ENCODE measurements at regions not wholly inside any gene's neighbourhood (a gene's known extent, or its start where the extent isn't known, plus 50 kb on each side); places are given as distances from the start of the nearest gene placed in this dataset.
A peak's percentile ranks its signal among the peaks of the same experiment; 100 is the strongest.

- TF ChIP-seq ZNF264 (CRISPR knock-in tag; IDR thresholded peaks at IDR 0.05) (0 out of 2 replicates have a peak, but pooled peaks have one; percentile 0), ATF4 (CRISPR knock-in tag; IDR thresholded peaks at IDR 0.05) (no peak), ZNF607 (CRISPR knock-in tag; IDR thresholded peaks at IDR 0.05; ENCODE audit: borderline replicate concordance) (no peak), ZNF24 (IDR thresholded peaks at IDR 0.05) (peak; percentile 79), SAP130 (CRISPR knock-in tag; IDR thresholded peaks at IDR 0.05; ENCODE audit: low read depth) (peak; percentile 21; the same call in 1 of the 2 replicates), MBNL3 (CRISPR knock-in tag; conservative IDR thresholded peaks at IDR 0.05) (no peak), MXD4 (CRISPR knock-in tag; IDR thresholded peaks at IDR 0.05) (peak; percentile 59; the same call in 1 of the 2 replicates), HOXD1 (CRISPR knock-in tag; IDR thresholded peaks at IDR 0.05) (no peak), NR2F6 (IDR thresholded peaks at IDR 0.05) (peak; percentile 88), NR2F6 (CRISPR knock-in tag; IDR thresholded peaks at IDR 0.05) (peak; percentile 78), JDP2 (CRISPR knock-in tag; IDR thresholded peaks at IDR 0.05; ENCODE audit: borderline replicate concordance) (no peak), RXRA (CRISPR knock-in tag; IDR thresholded peaks at IDR 0.05) (peak; percentile 45; the same call in 1 of the 2 replicates), IRF2 (CRISPR knock-in tag; IDR thresholded peaks at IDR 0.05) (peak; percentile 36; the same call in 1 of the 2 replicates), ZSCAN29 (CRISPR knock-in tag; conservative IDR thresholded peaks at IDR 0.05) (no peak), GMEB1 (CRISPR knock-in tag; IDR thresholded peaks at IDR 0.05; ENCODE audit: borderline replicate concordance) (no peak), MEF2D (CRISPR knock-in tag; IDR thresholded peaks at IDR 0.05) (no peak), SMC3 (IDR thresholded peaks at IDR 0.05; ENCODE audit: low read length) (no peak), ZMYM2 (CRISPR knock-in tag; IDR thresholded peaks at IDR 0.05) (no peak), YY1 (IDR thresholded peaks at IDR 0.05; ENCODE audit: insufficient read depth, insufficient replicate concordance, low read depth, low read length) (peak; percentile 32), TAF1 (CRISPR knock-in tag; IDR thresholded peaks at IDR 0.05) (peak; percentile 40; the same call in 1 of the 2 replicates), PATZ1 (CRISPR knock-in tag; IDR thresholded peaks at IDR 0.05) (0 out of 2 replicates have a peak, but pooled peaks have one; percentile 30), ZNF451 (CRISPR knock-in tag; IDR thresholded peaks at IDR 0.05) (no peak), CC2D1A (CRISPR knock-in tag; IDR thresholded peaks at IDR 0.05) (no peak), CCDC6 (CRISPR knock-in tag; IDR thresholded peaks at IDR 0.05) (0 out of 2 replicates have a peak, but pooled peaks have one; percentile 50), ZNF563 (CRISPR knock-in tag; IDR thresholded peaks at IDR 0.05) (peak; percentile 45; the same call in 1 of the 2 replicates), ATF5 (CRISPR knock-in tag; IDR thresholded peaks at IDR 0.05; ENCODE audit: low read depth) (0 out of 2 replicates have a peak, but pooled peaks have one; percentile 35), ZFP36 (IDR thresholded peaks at IDR 0.05; ENCODE audit: borderline replicate concordance, low read depth, low read length, partially characterized antibody) (no peak)
Observed at GRCh38 chr5:135133698-135134515, 99.9 kb upstream of the PITX1 start (continued).

Data from HepG2 (cell line).